Esophagus muscularis mucosa (tissue), 3 donors: ENCODE measurements at regions not wholly inside any gene's neighbourhood (a gene's known extent, or its start where the extent isn't known, plus 50 kb on each side); places are given as distances from the start of the nearest gene placed in this dataset.

Experiments
- POLR2A ChIP-seq: fragments of 450-650 bp; IDR thresholded peaks from one replicate; pipeline ENCODE4 v1.6.1; 2017; ENCODE audit warnings: antibody characterized with exemption, moderate library complexity, mild to moderate bottlenecking, low read depth
- POLR2AphosphoS5 ChIP-seq, 2 donors: sonication (generic); formaldehyde crosslinking; IDR thresholded peaks; one replicate each; pipeline ENCODE4 v1.6.1; 2017; ENCODE audit warnings: antibody characterized with exemption in 2 of 2
- TF ChIP-seq, protein P1 (sequence below), 3 experiments: fragments of 200-600 bp in 2 of 3; fragments of 450-650 bp in 1 of 3; sonication (generic) in 2 of 3; IDR thresholded peaks; one replicate each; pipeline ENCODE4 v1.5.1; 2017 to 2019; ENCODE audit warnings: antibody characterized with exemption in 3 of 3, mild to moderate bottlenecking in 2 of 3, moderate library complexity in 1 of 3

DNA sequence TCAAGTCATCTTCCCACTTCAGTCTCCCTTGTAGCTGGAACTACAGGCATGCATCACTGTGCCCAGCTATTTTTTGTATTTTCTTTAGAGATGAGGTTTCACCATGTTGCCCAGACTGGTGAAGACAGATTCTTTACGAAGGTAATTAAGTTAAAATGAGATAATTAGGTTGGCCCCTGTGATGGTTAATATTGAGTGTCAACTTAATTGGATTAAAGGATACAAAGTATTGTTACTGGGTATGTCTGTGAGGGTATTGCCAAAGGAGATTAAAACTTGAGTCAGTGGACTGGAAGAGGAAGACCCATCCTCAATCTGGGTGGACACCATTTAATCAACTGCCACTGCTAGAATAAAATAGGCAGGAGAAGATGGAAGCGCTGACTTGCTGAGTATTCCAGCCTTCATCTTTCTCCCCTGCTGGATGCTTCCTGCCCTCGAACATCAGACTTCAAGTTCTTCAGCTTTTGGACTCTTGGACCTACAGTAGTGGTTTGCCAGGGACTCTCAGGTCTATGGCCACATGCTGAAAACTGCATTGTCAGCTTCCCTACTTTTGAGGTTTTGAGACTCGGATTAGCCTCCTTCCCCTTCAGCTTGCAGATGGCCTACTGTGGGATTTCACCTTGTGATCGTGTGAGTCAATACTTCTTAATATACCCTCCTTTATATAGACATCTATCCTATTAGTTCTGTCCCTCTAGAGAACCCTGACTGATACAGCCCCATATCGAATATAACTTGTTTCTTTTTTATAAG lies 269.1 kb downstream of the TMX3 start:
- TF ChIP-seq, protein P1, sequence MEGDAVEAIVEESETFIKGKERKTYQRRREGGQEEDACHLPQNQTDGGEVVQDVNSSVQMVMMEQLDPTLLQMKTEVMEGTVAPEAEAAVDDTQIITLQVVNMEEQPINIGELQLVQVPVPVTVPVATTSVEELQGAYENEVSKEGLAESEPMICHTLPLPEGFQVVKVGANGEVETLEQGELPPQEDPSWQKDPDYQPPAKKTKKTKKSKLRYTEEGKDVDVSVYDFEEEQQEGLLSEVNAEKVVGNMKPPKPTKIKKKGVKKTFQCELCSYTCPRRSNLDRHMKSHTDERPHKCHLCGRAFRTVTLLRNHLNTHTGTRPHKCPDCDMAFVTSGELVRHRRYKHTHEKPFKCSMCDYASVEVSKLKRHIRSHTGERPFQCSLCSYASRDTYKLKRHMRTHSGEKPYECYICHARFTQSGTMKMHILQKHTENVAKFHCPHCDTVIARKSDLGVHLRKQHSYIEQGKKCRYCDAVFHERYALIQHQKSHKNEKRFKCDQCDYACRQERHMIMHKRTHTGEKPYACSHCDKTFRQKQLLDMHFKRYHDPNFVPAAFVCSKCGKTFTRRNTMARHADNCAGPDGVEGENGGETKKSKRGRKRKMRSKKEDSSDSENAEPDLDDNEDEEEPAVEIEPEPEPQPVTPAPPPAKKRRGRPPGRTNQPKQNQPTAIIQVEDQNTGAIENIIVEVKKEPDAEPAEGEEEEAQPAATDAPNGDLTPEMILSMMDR (IDR thresholded peaks at IDR 0.05), result no peak
- TF ChIP-seq POLR2AphosphoS5 (IDR thresholded peaks at IDR 0.05) (no peak), POLR2A (no peak)
